SU-DHL-6 (cell line): ENCODE measurements at regions not wholly inside any gene's neighbourhood (a gene's known extent, or its start where the extent isn't known, plus 50 kb on each side); places are given as distances from the start of the nearest gene placed in this dataset.

Source experiments
- H2AFZ ChIP-seq: fragments of 200-600 bp; sonication (generic); 2 replicates; pipeline ENCODE4 v1.6.1; 2014; ENCODE audit warnings: low read depth, mild to moderate bottlenecking, moderate library complexity, mixed read lengths, antibody characterized with exemption, low read length; ENCODE audit not compliant: severe bottlenecking
- H3F3A ChIP-seq: fragments of 200-600 bp; shearing (Covaris generic); 2 replicates; pipeline ENCODE4 v1.6.0; 2016; ENCODE audit warnings: antibody characterized with exemption, mild to moderate bottlenecking; ENCODE audit not compliant: insufficient read depth
- H3K27ac ChIP-seq: fragments of 200-600 bp; sonication (generic); 2 replicates; pipeline ENCODE4 v1.5.1; 2016; ENCODE audit warnings: low read depth, mild to moderate bottlenecking, low read length, moderate library complexity, mixed read lengths
- H3K27me3 ChIP-seq: fragments of 200-600 bp; sonication (generic), shearing (Covaris generic); 2 replicates; pipeline ENCODE4 v1.6.0; 2014; ENCODE audit warnings: mild to moderate bottlenecking, low read length
- H3K36me3 ChIP-seq: fragments of 200-600 bp; sonication (generic); 2 replicates; pipeline ENCODE4 v1.6.1; 2014; ENCODE audit warnings: mild to moderate bottlenecking, low read length, mixed read lengths
- H3K4me2 ChIP-seq: fragments of 300-600, 200-600 bp; shearing (Covaris generic), sonication (generic); 2 replicates; pipeline ENCODE4 v1.6.0; 2014; ENCODE audit warnings: low read length, low read depth, mild to moderate bottlenecking; ENCODE audit not compliant: poor library complexity, severe bottlenecking
- H3K4me3 ChIP-seq: fragments of 200-600 bp; sonication (generic); 2 replicates; pipeline ENCODE4 v1.5.1; 2014; ENCODE audit warnings: antibody characterized with exemption, low read length, mild to moderate bottlenecking, mixed read lengths; ENCODE audit not compliant: insufficient read depth, poor library complexity, severe bottlenecking
- H3K79me2 ChIP-seq: fragments of 200-600 bp; sonication (generic); 2 replicates; pipeline ENCODE4 v1.6.1; 2014; ENCODE audit warnings: mild to moderate bottlenecking, low read length, moderate library complexity; ENCODE audit not compliant: insufficient read depth
- H3K9ac ChIP-seq: fragments of 200-600 bp; sonication (generic); 2 replicates; pipeline ENCODE4 v1.7.0; 2014; ENCODE audit warnings: mild to moderate bottlenecking, low read length
- H3K9me2 ChIP-seq: fragments of 200-600 bp; sonication (generic); replicated peaks from 2 replicates; pipeline ENCODE4 v1.6.1; 2014; ENCODE audit warnings: low read length; ENCODE audit not compliant: insufficient read depth
- H3K9me3 ChIP-seq: fragments of 200-600 bp; sonication (generic); 2 replicates; pipeline ENCODE4 v1.6.1; 2014; ENCODE audit warnings: low read length, mixed read lengths; ENCODE audit not compliant: insufficient read depth
- H4K20me1 ChIP-seq: fragments of 200-600 bp; sonication (generic); 2 replicates; pipeline ENCODE4 v1.6.1; 2014; ENCODE audit warnings: low read depth, mild to moderate bottlenecking, antibody characterized with exemption, low read length, moderate library complexity, mixed read lengths
- CTCF ChIP-seq: fragments of 200-600 bp; sonication (generic); IDR thresholded peaks from one replicate; pipeline ENCODE4 v1.5.1; 2017; ENCODE audit warnings: antibody characterized with exemption, mild to moderate bottlenecking, low read length, moderate library complexity; ENCODE audit not compliant: insufficient read depth, poor library complexity, severe bottlenecking
- EZH2phosphoT487 ChIP-seq: fragments of 200-600 bp; sonication (generic), shearing (Covaris generic); conservative IDR thresholded peaks from 2 replicates; pipeline ENCODE4 v1.6.1; 2018; ENCODE audit warnings: mild to moderate bottlenecking, antibody characterized with exemption, low read length, moderate library complexity, mixed read lengths

GRCh38 chr3:176824811-176825210, 372.5 kb downstream of the TBL1XR1 start:
- no peak overlapping the region for H3K27ac ChIP-seq
- no peak overlapping the region for H3K4me3 ChIP-seq
- H3K9me2 ChIP-seq, result no peaks in the 10 kb centered on the region
- H3K27me3 ChIP-seq, result no peaks in the 10 kb centered on the region
- H3K9ac ChIP-seq, result no peak overlapping the region
- no peaks in the 10 kb centered on the region for H3F3A ChIP-seq
- H3K36me3 ChIP-seq, result no peaks in the 10 kb centered on the region
- H2AFZ ChIP-seq, result no peak overlapping the region
- H3K4me2 ChIP-seq, result no peak overlapping the region
- no peaks in the 10 kb centered on the region for H4K20me1 ChIP-seq
- H3K79me2 ChIP-seq, result no peaks in the 10 kb centered on the region
- TF ChIP-seq EZH2phosphoT487, result no peak
- no peaks in the 10 kb centered on the region for H3K9me3 ChIP-seq

- no peak for TF ChIP-seq CTCF
- no peak for TF ChIP-seq EZH2phosphoT487
- no peaks in the 10 kb centered on the region for H4K20me1 ChIP-seq
- no peak overlapping the region for H3K27ac ChIP-seq
- no peak overlapping the region for H3K4me3 ChIP-seq
- H3F3A ChIP-seq, result no peaks in the 10 kb centered on the region
- no peaks in the 10 kb centered on the region for H3K79me2 ChIP-seq
- H2AFZ ChIP-seq, result no peak overlapping the region
- no peaks in the 10 kb centered on the region for H3K9me2 ChIP-seq
- H3K9me3 ChIP-seq, result no peaks in the 10 kb centered on the region
- no peak overlapping the region for H3K4me2 ChIP-seq
- H3K36me3 ChIP-seq, result no peaks in the 10 kb centered on the region
- H3K9ac ChIP-seq, result no peak overlapping the region
- H3K27me3 ChIP-seq, result no peaks in the 10 kb centered on the region
Measured at GRCh38 chr3:176820764-176821163, 376.5 kb downstream of the TBL1XR1 start.

GRCh38 chr3:176816937-176817336, 380.3 kb downstream of the TBL1XR1 start:
- no peaks in the 10 kb centered on the region for H3F3A ChIP-seq
- no peak overlapping the region for H3K4me2 ChIP-seq
- no peaks in the 10 kb centered on the region for H3K27me3 ChIP-seq
- H3K9me2 ChIP-seq, result no peaks in the 10 kb centered on the region
- H2AFZ ChIP-seq, result no peak overlapping the region
- no peak overlapping the region for H3K4me3 ChIP-seq
- H3K79me2 ChIP-seq, result no peaks in the 10 kb centered on the region
- H3K36me3 ChIP-seq, result no peaks in the 10 kb centered on the region
- H3K9me3 ChIP-seq, result no peaks in the 10 kb centered on the region
- TF ChIP-seq EZH2phosphoT487 (no peak), CTCF (no peak)
- no peak overlapping the region for H3K9ac ChIP-seq
- no peaks in the 10 kb centered on the region for H4K20me1 ChIP-seq
- no peak overlapping the region for H3K27ac ChIP-seq

- Histone ChIP-seq H3F3A (no peaks in the 10 kb centered on the region), H3K9ac (no peak overlapping the region), H3K9me3 (no peaks in the 10 kb centered on the region), H3K9me2 (no peaks in the 10 kb centered on the region), H2AFZ (no peak overlapping the region), H4K20me1 (no peaks in the 10 kb centered on the region), H3K27me3 (no peaks in the 10 kb centered on the region), H3K36me3 (no peaks in the 10 kb centered on the region), H3K4me2 (no peak overlapping the region), H3K79me2 (no peaks in the 10 kb centered on the region), H3K27ac (no peak overlapping the region), H3K4me3 (no peak overlapping the region)
- peak; percentile 45 for TF ChIP-seq CTCF
- TF ChIP-seq EZH2phosphoT487, result no peak
Measured at GRCh38 chr3:176814285-176814684, 383.0 kb downstream of the TBL1XR1 start.
